Calu3 (cell line): ENCODE measurements at regions not wholly inside any gene's neighbourhood (a gene's known extent, or its start where the extent isn't known, plus 50 kb on each side); places are given as distances from the start of the nearest gene placed in this dataset.
A peak's percentile ranks its signal among the peaks of the same experiment; 100 is the strongest.

Experiments
- BruUV-seq: library from RNA; stranded (reverse); fragments of 400-500 nt; replicated peaks from 2 replicates; lab custom pipeline; 2021; lab: Mats Ljungman, UMichigan
- CTCF ChIA-PET: fragments of 300-600 bp; sonication (Branson Sonifier 250); formaldehyde crosslinking; loops from one replicate; lab custom pipeline; 2022; ENCODE audit warnings: antibody characterized with exemption; lab: Charles Lee
- DNase-seq: peaks from one replicate; pipeline ENCODE4 v3.0.0; 2022
- H3K27ac Mint-ChIP-seq: one replicate; pipeline ENCODE4 v1.8.0; 2022; ENCODE audit warnings: mixed read lengths; ENCODE audit not compliant: unreplicated experiment
- H3K27me3 Mint-ChIP-seq: one replicate; pipeline ENCODE4 v1.8.0; 2022; ENCODE audit warnings: mixed read lengths; ENCODE audit not compliant: unreplicated experiment
- H3K36me3 Mint-ChIP-seq: one replicate; pipeline ENCODE4 v1.8.0; 2022; ENCODE audit warnings: mild to moderate bottlenecking, moderate library complexity, mixed read lengths; ENCODE audit not compliant: insufficient read depth, unreplicated experiment
- H3K4me1 Mint-ChIP-seq: one replicate; pipeline ENCODE4 v1.8.0; 2022; ENCODE audit warnings: mild to moderate bottlenecking, low read depth, mixed read lengths; ENCODE audit not compliant: unreplicated experiment
- H3K4me3 Mint-ChIP-seq: one replicate; pipeline ENCODE4 v1.8.0; 2022; ENCODE audit warnings: mild to moderate bottlenecking, low read depth, moderate library complexity, mixed read lengths; ENCODE audit not compliant: unreplicated experiment
- H3K9me3 Mint-ChIP-seq: one replicate; pipeline ENCODE4 v1.8.0; 2022; ENCODE audit warnings: low read depth, mixed read lengths; ENCODE audit not compliant: unreplicated experiment
- intact Hi-C: fragments of 100-400 bp; cut with micrococcal nuclease; formaldehyde crosslinking; loops from one replicate; pipeline ENCODE4 v1.10.0; 2022; ENCODE audit not compliant: unreplicated experiment
- TF ChIP-seq, protein P1 (sequence below): fragments of 200-600 bp; IDR thresholded peaks from one replicate; pipeline ENCODE4 v1.8.0; 2022; ENCODE audit warnings: antibody characterized with exemption; ENCODE audit not compliant: unreplicated experiment

- no TSS peak for BruUV-seq
- TF ChIP-seq, protein P1, sequence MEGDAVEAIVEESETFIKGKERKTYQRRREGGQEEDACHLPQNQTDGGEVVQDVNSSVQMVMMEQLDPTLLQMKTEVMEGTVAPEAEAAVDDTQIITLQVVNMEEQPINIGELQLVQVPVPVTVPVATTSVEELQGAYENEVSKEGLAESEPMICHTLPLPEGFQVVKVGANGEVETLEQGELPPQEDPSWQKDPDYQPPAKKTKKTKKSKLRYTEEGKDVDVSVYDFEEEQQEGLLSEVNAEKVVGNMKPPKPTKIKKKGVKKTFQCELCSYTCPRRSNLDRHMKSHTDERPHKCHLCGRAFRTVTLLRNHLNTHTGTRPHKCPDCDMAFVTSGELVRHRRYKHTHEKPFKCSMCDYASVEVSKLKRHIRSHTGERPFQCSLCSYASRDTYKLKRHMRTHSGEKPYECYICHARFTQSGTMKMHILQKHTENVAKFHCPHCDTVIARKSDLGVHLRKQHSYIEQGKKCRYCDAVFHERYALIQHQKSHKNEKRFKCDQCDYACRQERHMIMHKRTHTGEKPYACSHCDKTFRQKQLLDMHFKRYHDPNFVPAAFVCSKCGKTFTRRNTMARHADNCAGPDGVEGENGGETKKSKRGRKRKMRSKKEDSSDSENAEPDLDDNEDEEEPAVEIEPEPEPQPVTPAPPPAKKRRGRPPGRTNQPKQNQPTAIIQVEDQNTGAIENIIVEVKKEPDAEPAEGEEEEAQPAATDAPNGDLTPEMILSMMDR = no peak
- H3K4me3 Mint-ChIP-seq = no peak overlapping the region
- H3K36me3 Mint-ChIP-seq = no peaks in the 10 kb centered on the region
- intact Hi-C loops = no loop called here
- no peaks in the 10 kb centered on the region for H3K9me3 Mint-ChIP-seq
- H3K4me1 Mint-ChIP-seq = peaks cover 30% of the 10 kb centered on the region
- H3K27ac Mint-ChIP-seq = no peak overlapping the region
- H3K27me3 Mint-ChIP-seq = no peaks in the 10 kb centered on the region
- CTCF ChIA-PET = no interaction called here
- no peak for DNase-seq
Measured at GRCh38 chr3:43194069-43194468, 88.2 kb upstream of the POMGNT2 start.

DNA sequence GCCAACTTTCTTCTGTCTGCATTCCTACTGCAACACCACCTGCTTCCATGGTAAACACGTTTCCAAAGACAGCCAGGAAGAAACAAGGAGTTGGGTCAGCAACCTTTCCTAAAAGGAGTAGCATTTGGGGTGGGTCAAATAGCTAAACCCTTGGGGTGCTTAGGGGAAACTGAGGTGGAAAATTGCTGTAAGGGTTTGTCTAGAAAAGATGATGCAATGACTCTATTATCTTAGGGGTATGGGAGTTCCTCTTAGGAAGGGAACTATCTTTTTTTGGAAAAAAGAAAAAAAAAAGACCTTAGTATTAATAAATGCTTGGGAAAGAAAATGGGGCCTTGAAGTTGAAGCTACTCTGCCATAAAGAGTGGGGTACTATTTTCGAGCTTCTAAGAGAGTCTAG is 86.1 kb upstream of the POMGNT2 start:
- Mint-ChIP-seq H3K27ac (peak overlapping the region; percentile 1), H3K36me3 (no peaks in the 10 kb centered on the region), H3K9me3 (no peaks in the 10 kb centered on the region), H3K27me3 (no peaks in the 10 kb centered on the region), H3K4me3 (no peak overlapping the region), H3K4me1 (peaks cover 30% of the 10 kb centered on the region)
- intact Hi-C loops = no loop called here
- BruUV-seq = no TSS peak
- CTCF ChIA-PET = interaction anchor here (0.6 to 1.2 kb wide), 2 partner anchors 14 to 1855 kb away, joined by 3 read pairs; no protein-coding TSS in a partner anchor
- TF ChIP-seq, protein P1 = no peak
- DNase-seq = no peak

DNA sequence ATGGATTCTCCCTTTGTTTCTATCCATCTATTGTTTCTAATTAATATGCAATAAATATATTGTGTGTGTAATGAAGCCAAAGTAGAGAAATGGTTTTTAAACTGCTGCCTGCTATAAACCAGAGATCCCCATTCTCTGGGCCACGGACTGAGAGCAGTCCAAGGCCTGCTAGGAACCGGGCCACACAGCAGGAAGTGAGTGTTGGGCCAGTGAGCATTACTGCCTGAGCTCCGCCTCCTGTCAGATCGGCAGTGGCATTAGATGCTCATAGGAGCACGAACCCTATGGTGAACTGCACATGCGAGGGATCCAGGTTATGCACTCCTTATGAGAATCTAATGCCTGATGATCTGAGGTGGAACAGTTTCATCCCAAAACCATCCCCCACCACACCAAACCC is 85.2 kb upstream of the POMGNT2 start:
- H3K9me3 Mint-ChIP-seq = no peaks in the 10 kb centered on the region
- intact Hi-C loops = no loop called here
- no peak overlapping the region for H3K27ac Mint-ChIP-seq
- peaks cover 22% of the 10 kb centered on the region for H3K4me1 Mint-ChIP-seq
- no peak overlapping the region for H3K4me3 Mint-ChIP-seq
- CTCF ChIA-PET = no interaction called here
- BruUV-seq = no TSS peak
- TF ChIP-seq, protein P1 = no peak
- no peaks in the 10 kb centered on the region for H3K36me3 Mint-ChIP-seq
- H3K27me3 Mint-ChIP-seq = no peaks in the 10 kb centered on the region
- DNase-seq = no peak

- H3K27ac Mint-ChIP-seq = peak overlapping the region; percentile 22
- TF ChIP-seq, protein P1 = no peak
- no peaks in the 10 kb centered on the region for H3K27me3 Mint-ChIP-seq
- DNase-seq = no peak
- CTCF ChIA-PET = interaction anchor here (1.2 kb wide), 1 partner anchor 12 kb away, joined by 3 read pairs; no protein-coding TSS in a partner anchor
- peaks cover 22% of the 10 kb centered on the region for H3K4me1 Mint-ChIP-seq
- BruUV-seq = no TSS peak
- intact Hi-C loops = no loop called here
- no peaks in the 10 kb centered on the region for H3K36me3 Mint-ChIP-seq
- H3K4me3 Mint-ChIP-seq = no peak overlapping the region
- H3K9me3 Mint-ChIP-seq = no peaks in the 10 kb centered on the region
Measured at GRCh38 chr3:43190670-43191069, 84.8 kb upstream of the POMGNT2 start.
